ENCODE measurements at regions not wholly inside any gene's neighbourhood (a gene's known extent, or its start where the extent isn't known, plus 50 kb on each side); places are given as distances from the start of the nearest gene placed in this dataset.

DNA sequence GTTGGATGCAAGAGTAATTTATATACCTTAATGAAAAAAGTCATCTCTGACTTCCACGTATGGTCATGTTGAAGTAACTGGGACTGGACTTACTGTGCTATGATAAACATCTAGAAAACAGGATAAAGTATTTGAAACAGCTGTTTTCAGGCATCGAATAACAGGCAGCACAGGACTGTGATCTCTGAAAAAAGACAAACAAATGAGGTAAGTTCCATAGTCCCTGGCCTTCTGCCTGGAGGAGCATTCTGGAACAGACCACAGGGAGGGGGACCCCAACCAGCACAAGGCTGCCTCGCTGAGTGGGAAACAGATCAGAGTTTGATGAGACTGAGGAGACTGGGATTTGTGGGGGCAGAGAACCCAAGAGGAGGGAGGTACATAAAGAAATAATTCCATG lies 89.1 kb upstream of the HABP2 start:
- TF ChIP-seq EZH2phosphoT487 (IDR thresholded peaks at IDR 0.05; ENCODE audit: low read length) = no peak
- TF ChIP-seq, protein P1, sequence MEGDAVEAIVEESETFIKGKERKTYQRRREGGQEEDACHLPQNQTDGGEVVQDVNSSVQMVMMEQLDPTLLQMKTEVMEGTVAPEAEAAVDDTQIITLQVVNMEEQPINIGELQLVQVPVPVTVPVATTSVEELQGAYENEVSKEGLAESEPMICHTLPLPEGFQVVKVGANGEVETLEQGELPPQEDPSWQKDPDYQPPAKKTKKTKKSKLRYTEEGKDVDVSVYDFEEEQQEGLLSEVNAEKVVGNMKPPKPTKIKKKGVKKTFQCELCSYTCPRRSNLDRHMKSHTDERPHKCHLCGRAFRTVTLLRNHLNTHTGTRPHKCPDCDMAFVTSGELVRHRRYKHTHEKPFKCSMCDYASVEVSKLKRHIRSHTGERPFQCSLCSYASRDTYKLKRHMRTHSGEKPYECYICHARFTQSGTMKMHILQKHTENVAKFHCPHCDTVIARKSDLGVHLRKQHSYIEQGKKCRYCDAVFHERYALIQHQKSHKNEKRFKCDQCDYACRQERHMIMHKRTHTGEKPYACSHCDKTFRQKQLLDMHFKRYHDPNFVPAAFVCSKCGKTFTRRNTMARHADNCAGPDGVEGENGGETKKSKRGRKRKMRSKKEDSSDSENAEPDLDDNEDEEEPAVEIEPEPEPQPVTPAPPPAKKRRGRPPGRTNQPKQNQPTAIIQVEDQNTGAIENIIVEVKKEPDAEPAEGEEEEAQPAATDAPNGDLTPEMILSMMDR (IDR thresholded peaks at IDR 0.05; ENCODE audit: low read length) = no peak
- no peak for TF ChIP-seq EZH2 (optimal IDR thresholded peaks at IDR 0.05; ENCODE audit: low read depth, low read length)

Measured in MM.1S (cell line).